B cell (primary cell): ENCODE measurements at regions not wholly inside any gene's neighbourhood (a gene's known extent, or its start where the extent isn't known, plus 50 kb on each side); places are given as distances from the start of the nearest gene placed in this dataset.

ENCODE experiments used
- ATAC-seq: fragments of 200-7000 bp; cut with Tn5 transposase; one replicate; pipeline ENCODE4 v1.10.0; 2021; ENCODE audit warnings: low read depth, mild to moderate bottlenecking, moderate number of reproducible peaks, moderate library complexity
- CTCF ChIA-PET: fragments of 350-600 bp; sonication (Branson Sonifier 250); formaldehyde crosslinking; loops from one replicate; lab custom pipeline; 2021; ENCODE audit warnings: antibody characterized with exemption, inconsistent platforms; lab: Charles Lee
- POLR2A ChIA-PET: fragments of 350-600 bp; sonication (Branson Sonifier 250); formaldehyde crosslinking; loops from one replicate; lab custom pipeline; 2021; ENCODE audit warnings: antibody characterized with exemption; lab: Charles Lee
- DNase-seq: peaks from one replicate; pipeline ENCODE4 v3.0.0; 2013
- H2AFZ ChIP-seq: 2 replicates; pipeline ENCODE4 v1.6.1; 2012; ENCODE audit warnings: mild to moderate bottlenecking, low read depth, low read length; ENCODE audit not compliant: insufficient read depth, poor library complexity, severe bottlenecking
- H3K27ac ChIP-seq, 2 donors: 1 replicate in 1 of 2; 2 replicates in 1 of 2; pipeline ENCODE4 v1.5.1; 2012 to 2013; ENCODE audit warnings: low read length in 2 of 2, mild to moderate bottlenecking in 2 of 2, moderate library complexity in 1 of 2
- H3K27me3 ChIP-seq, 4 experiments: fragments of 200-600 bp in 1 of 4; sonication (generic) in 1 of 4; replicated peaks in 1 of 4; 1 replicate in 2 of 4; 2 replicates in 2 of 4; pipeline versions ENCODE4 v1.6.1 to v1.7.0; 2013 to 2016; ENCODE audit warnings: low read length in 3 of 4, mild to moderate bottlenecking in 2 of 4, mixed read lengths in 1 of 4, moderate library complexity in 1 of 4; ENCODE audit not compliant: insufficient read depth in 4 of 4, control insufficient read depth in 3 of 4; ENCODE audit errors: control extremely low read depth in 1 of 4
- H3K36me3 ChIP-seq, 2 experiments: replicated peaks in 1 of 2; 1 replicate in 1 of 2; 2 replicates in 1 of 2; pipeline versions ENCODE4 v1.6.1 to v1.7.1; 2013; ENCODE audit warnings: low read length in 1 of 2; ENCODE audit not compliant: insufficient read depth in 2 of 2, control insufficient read depth in 1 of 2; ENCODE audit errors: control extremely low read depth in 1 of 2, extremely low read depth in 1 of 2
- H3K4me1 ChIP-seq, 2 donors: fragments of 200-600 bp in 1 of 2; sonication (generic) in 1 of 2; 1 replicate in 1 of 2; 2 replicates in 1 of 2; pipeline versions ENCODE4 v1.5.1 to v1.6.1; 2013 to 2017; ENCODE audit warnings: low read length in 2 of 2; ENCODE audit not compliant: control insufficient read depth in 2 of 2, insufficient read depth in 2 of 2
- H3K4me2 ChIP-seq: replicated peaks from 2 replicates; pipeline ENCODE3; 2012; ENCODE audit warnings: mild to moderate bottlenecking, low read depth, low read length; ENCODE audit not compliant: poor library complexity, severe bottlenecking
- H3K4me3 ChIP-seq, 5 experiments: fragments of 200-600 bp in 1 of 5; sonication (generic) in 1 of 5; 1 replicate in 3 of 5; 2 replicates in 2 of 5; pipeline versions ENCODE4 v1.5.1 to v1.7.0; 2011 to 2016; ENCODE audit warnings: low read length in 4 of 5, mild to moderate bottlenecking in 4 of 5, low read depth in 2 of 5, control low read depth in 1 of 5, moderate library complexity in 1 of 5; ENCODE audit not compliant: insufficient read depth in 1 of 5; ENCODE audit errors: control extremely low read depth in 1 of 5, extremely low read depth in 1 of 5
- H3K79me2 ChIP-seq: fragments of 200-600 bp; sonication (generic); one replicate; pipeline ENCODE4 v1.6.0; 2016; ENCODE audit warnings: low read length; ENCODE audit not compliant: control insufficient read depth, insufficient read depth
- H3K9ac ChIP-seq: fragments of 200-600 bp; sonication (generic); 2 replicates; pipeline ENCODE4 v1.6.1; 2017; ENCODE audit warnings: mild to moderate bottlenecking, low read length, moderate library complexity
- H3K9me3 ChIP-seq, 3 donors: one replicate each; pipeline versions ENCODE4 v1.6.1 to v1.7.1; 2013; ENCODE audit warnings: low read length in 2 of 3; ENCODE audit not compliant: control insufficient read depth in 2 of 3, insufficient read depth in 1 of 3; ENCODE audit errors: control extremely low read depth in 1 of 3
- H4K20me1 ChIP-seq: 2 replicates; pipeline ENCODE4 v1.6.0; 2012; ENCODE audit warnings: mild to moderate bottlenecking, low read length; ENCODE audit not compliant: insufficient read depth, control insufficient read depth, poor library complexity, severe bottlenecking
- H3K27ac Mint-ChIP-seq: one replicate; pipeline ENCODE4 v1.8.0; 2021; ENCODE audit warnings: mixed read lengths
- H3K27me3 Mint-ChIP-seq: one replicate; pipeline ENCODE4 v1.8.0; 2021; ENCODE audit warnings: mixed read lengths
- H3K4me1 Mint-ChIP-seq: one replicate; pipeline ENCODE4 v1.8.0; 2021; ENCODE audit warnings: mixed read lengths
- H3K4me3 Mint-ChIP-seq: one replicate; pipeline ENCODE4 v1.8.0; 2021; ENCODE audit warnings: mixed read lengths
- H3K9me3 Mint-ChIP-seq: one replicate; pipeline ENCODE4 v1.8.0; 2022; ENCODE audit warnings: mixed read lengths; ENCODE audit not compliant: insufficient read depth
- CTCF ChIP-seq: fragments of 200-600 bp; IDR thresholded peaks from one replicate; pipeline ENCODE4 v1.8.0; 2022; ENCODE audit warnings: antibody characterized with exemption, mild to moderate bottlenecking
- EZH2 ChIP-seq: IDR thresholded peaks from 2 replicates; pipeline ENCODE4 v1.6.1; 2012; ENCODE audit warnings: borderline replicate concordance, low read depth, mild to moderate bottlenecking, moderate library complexity, low read length; ENCODE audit not compliant: insufficient read depth, poor library complexity, severe bottlenecking
- WGBS: methylation state at CpG from one replicate; pipeline ENCODE4 v1.1.5; 2013; ENCODE audit warnings: missing lambda C conversion rate; ENCODE audit not compliant: insufficient coverage; 5-methylcytosine and 5-hydroxymethylcytosine counted together
- intact Hi-C: fragments of 100-400 bp; cut with micrococcal nuclease; formaldehyde crosslinking; loops from one replicate; pipeline ENCODE4 v1.10.0; 2022

DNA sequence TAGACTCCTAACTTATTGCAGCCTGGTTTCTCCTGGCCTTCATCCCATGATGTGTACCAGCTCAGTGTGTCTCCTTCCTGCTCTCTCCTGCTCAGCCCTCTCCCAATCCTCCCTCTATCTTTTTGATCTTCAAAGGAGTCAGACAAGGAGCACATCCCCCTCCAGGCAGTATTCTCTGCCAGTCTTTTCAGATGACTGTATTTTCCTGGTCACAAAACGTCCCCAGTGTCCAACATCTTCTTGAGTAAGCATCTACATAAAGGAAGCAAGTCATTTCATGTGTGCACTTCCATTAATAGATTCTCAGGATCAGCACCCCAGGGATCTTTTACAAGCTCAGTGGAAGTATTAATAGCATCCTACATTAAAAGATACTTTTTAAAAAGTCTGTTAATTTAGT is 148.9 kb upstream of the THBS1 start:
- no peaks in the 10 kb centered on the region for H3K79me2 ChIP-seq
- Mint-ChIP-seq H3K27ac (no peak overlapping the region), H3K4me1 (peaks cover 6% of the 10 kb centered on the region), H3K27me3 (peaks cover 28% of the 10 kb centered on the region), H3K9me3 (no peaks in the 10 kb centered on the region), H3K4me3 (no peak overlapping the region)
- no peak overlapping the region for H3K4me3 ChIP-seq
- intact Hi-C loops: no loop called here
- H4K20me1 ChIP-seq: no peaks in the 10 kb centered on the region
- ChIA-PET CTCF (no interaction called here), POLR2A (no interaction called here)
- H3K27ac ChIP-seq: no peak overlapping the region
- peaks cover 0 to 16% (median 7%) of the 10 kb centered on the region in 4 experiments for H3K27me3 ChIP-seq
- no peaks in the 10 kb centered on the region for H3K36me3 ChIP-seq
- no peak for ATAC-seq
- no peaks in the 10 kb centered on the region for H3K9me3 ChIP-seq
- no peak overlapping the region for H3K4me2 ChIP-seq
- no peak overlapping the region for H2AFZ ChIP-seq
- TF ChIP-seq EZH2: no peak
- no peak for TF ChIP-seq CTCF
- peaks cover 7 to 9% of the 10 kb centered on the region in 2 donors for H3K4me1 ChIP-seq
- DNase-seq: no peak
- H3K9ac ChIP-seq: no peak overlapping the region
- 50% methylated on average over 1 of the region's 1 CpG for WGBS

DNA sequence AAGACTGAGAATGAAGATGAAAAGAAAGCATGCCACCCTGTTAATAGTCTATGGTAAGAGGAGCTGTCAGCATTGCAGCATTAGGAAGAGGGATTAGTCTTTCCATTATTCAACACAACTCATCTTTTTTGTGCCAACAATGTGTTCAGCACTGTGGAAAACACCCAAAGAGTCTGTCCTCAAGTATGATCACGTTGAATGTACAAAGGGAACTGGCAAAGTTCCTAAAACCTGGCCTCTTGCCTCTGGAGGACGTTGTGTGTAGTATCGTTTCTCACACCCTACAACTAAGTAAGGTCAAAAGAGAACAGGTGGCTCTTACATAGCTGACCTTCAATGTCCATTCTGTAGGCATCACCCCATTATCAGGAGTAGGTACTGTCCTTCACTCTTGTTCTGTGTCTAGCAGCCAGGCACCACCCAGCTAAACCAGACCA is 147.9 kb upstream of the THBS1 start:
- H3K4me2 ChIP-seq: no peak overlapping the region
- H3K4me3 ChIP-seq: no peak overlapping the region
- H2AFZ ChIP-seq: no peak overlapping the region
- no peaks in the 10 kb centered on the region for H3K79me2 ChIP-seq
- ChIA-PET CTCF (no interaction called here), POLR2A (no interaction called here)
- H3K36me3 ChIP-seq: no peaks in the 10 kb centered on the region
- H4K20me1 ChIP-seq: no peaks in the 10 kb centered on the region
- H3K4me1 ChIP-seq: peaks cover 0 to under 1% of the 10 kb centered on the region in 2 donors
- no peak overlapping the region for H3K27ac Mint-ChIP-seq
- no peaks in the 10 kb centered on the region for H3K9me3 ChIP-seq
- H3K9ac ChIP-seq: no peak overlapping the region
- no peak overlapping the region for H3K4me3 Mint-ChIP-seq
- intact Hi-C loops: no loop called here
- DNase-seq: no peak
- peaks cover 27% of the 10 kb centered on the region for H3K27me3 Mint-ChIP-seq
- no peaks in the 10 kb centered on the region for H3K4me1 Mint-ChIP-seq
- no CpG with 5 or more reads among the region's 3 CpGs for WGBS
- no peak for ATAC-seq
- no peak overlapping the region for H3K27ac ChIP-seq
- peaks cover 0 to 11% (median 7%) of the 10 kb centered on the region in 4 experiments for H3K27me3 ChIP-seq
- TF ChIP-seq CTCF (no peak), EZH2 (no peak)
- no peaks in the 10 kb centered on the region for H3K9me3 Mint-ChIP-seq
